Limb (tissue), 2 donors: ENCODE measurements at regions not wholly inside any gene's neighbourhood (a gene's known extent, or its start where the extent isn't known, plus 50 kb on each side); places are given as distances from the start of the nearest gene placed in this dataset.
"Not testable (repeated sequence)": the region's sequence is repeated elsewhere in the genome, so short reads cannot be mapped to it uniquely, and the experiment has no call there.

Experiments
- DNase-seq, 2 donors: peaks; one replicate each; pipeline ENCODE4 v3.0.0-alpha.2; 2016; ENCODE audit errors: extremely low spot score in 2 of 2

- DNase-seq: no peak
These were observed 83.2 kb downstream of the MANEA start for GRCh38 chr6:95660544-95660943.

GRCh38 chr6:95670011-95670463 is 92.7 kb downstream of the MANEA start:
- DNase-seq: no peak

- no peak for DNase-seq
These were observed 98.8 kb downstream of the MANEA start for GRCh38 chr6:95676011-95676628.

- no peak for DNase-seq
These were observed 102.6 kb downstream of the MANEA start for GRCh38 chr6:95679981-95680380.

- DNase-seq: no peak
These were observed 104.4 kb downstream of the MANEA start for GRCh38 chr6:95681736-95682135.

GRCh38 chr6:95682476-95682875 is 105.1 kb downstream of the MANEA start:
- DNase-seq: no peak

GRCh38 chr6:95685822-95686221 is 108.5 kb downstream of the MANEA start:
- no peak for DNase-seq

GRCh38 chr6:95686272-95686671 is 108.9 kb downstream of the MANEA start:
- no peak for DNase-seq

GRCh38 chr6:95686895-95687294 is 109.6 kb downstream of the MANEA start:
- no peak for DNase-seq

- no peak for DNase-seq
These were observed 110.5 kb downstream of the MANEA start for GRCh38 chr6:95687839-95688238.

- DNase-seq: no peak
These were observed 113.0 kb downstream of the MANEA start for GRCh38 chr6:95690328-95690727.

GRCh38 chr6:95693108-95693507 is 115.8 kb downstream of the MANEA start:
- no peak for DNase-seq

- DNase-seq: no peak
These were observed 120.9 kb downstream of the MANEA start for GRCh38 chr6:95698271-95698670.

- DNase-seq: no peak
These were observed 146.3 kb downstream of the MANEA start for GRCh38 chr6:95723638-95724037.

GRCh38 chr6:95725344-95725743 is 148.0 kb downstream of the MANEA start:
- DNase-seq: no peak

GRCh38 chr6:95740157-95740556 is 162.8 kb downstream of the MANEA start:
- DNase-seq: no peak

- no peak for DNase-seq
These were observed 163.7 kb downstream of the MANEA start for GRCh38 chr6:95741045-95741444.

- DNase-seq: no peak
These were observed 165.5 kb downstream of the MANEA start for GRCh38 chr6:95742767-95743289.

- DNase-seq: no peak
These were observed 166.3 kb downstream of the MANEA start for GRCh38 chr6:95743591-95743990.

- DNase-seq: not testable (repeated sequence)
These were observed 181.1 kb downstream of the MANEA start for GRCh38 chr6:95758236-95759069.

GRCh38 chr6:95767897-95768463 is 190.6 kb downstream of the MANEA start:
- no peak for DNase-seq

- DNase-seq: no peak
These were observed 191.2 kb downstream of the MANEA start for GRCh38 chr6:95768539-95768938.
